HG02642 (cell line): ENCODE measurements at regions not wholly inside any gene's neighbourhood (a gene's known extent, or its start where the extent isn't known, plus 50 kb on each side); places are given as distances from the start of the nearest gene placed in this dataset.

Experiments used
- ATAC-seq: cut with Tn5 transposase; IDR thresholded peaks from one replicate; pipeline ENCODE4 v1.9.1; 2021; ENCODE audit warnings: mild to moderate bottlenecking; ENCODE audit not compliant: unreplicated experiment, poor library complexity

DNA sequence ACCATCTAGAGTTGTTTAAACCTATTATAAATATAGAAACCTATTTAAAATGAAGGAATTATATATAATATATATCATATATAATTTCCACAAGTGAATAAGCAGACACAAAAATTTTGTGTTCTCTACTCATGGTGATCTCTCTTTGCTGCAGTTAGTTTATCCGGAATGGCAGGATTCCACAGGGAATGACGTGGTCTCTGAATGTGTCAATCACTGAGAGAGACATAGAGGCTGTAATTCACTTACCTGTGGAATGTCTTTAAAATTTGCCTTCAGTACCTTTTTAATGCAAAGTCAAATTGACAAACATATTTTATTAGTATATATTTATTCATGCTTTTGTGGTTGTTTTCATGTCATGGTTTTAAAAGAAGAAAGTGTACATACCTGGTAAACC is 669.3 kb downstream of the NLGN4X start:
- ATAC-seq = no peak

DNA sequence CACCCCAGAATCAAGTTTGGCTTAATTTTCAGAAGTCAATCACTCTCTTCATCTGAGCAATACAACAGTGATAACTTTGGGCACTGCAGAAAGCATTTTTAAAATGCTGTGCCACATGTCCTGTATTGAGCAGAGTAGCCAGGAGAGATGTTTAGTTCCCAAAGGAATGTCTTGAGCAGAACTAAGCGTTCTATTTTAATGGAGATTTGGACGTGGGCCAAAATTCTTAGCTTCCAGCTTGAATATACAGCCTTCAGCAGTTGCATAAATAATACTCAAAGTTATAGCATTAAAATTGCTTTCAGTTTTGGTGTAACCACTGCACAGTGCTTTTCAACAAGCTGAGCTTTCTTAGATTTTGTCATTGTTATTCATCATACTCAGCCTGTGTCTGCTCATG is 679.2 kb downstream of the NLGN4X start:
- no peak for ATAC-seq

DNA sequence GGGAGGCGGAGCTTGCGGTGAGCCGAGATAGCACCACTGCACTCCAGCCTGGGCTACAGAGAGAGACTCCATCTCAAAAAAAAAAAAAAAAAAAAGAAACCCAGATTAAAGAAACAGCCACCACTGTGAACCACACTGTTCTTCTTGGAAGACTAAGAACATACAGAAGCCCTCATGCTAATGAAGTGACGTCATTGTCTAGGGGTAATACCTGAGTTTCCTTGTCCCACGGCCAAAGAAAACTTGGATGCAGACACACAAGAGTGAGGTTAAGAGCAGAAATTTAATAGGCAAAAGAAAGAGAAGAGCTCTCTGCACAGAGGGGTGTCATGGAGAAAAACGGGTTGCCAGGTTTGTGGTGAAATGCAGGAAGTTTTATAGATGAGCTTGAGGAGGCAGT is 691.6 kb downstream of the NLGN4X start:
- no peak for ATAC-seq

DNA sequence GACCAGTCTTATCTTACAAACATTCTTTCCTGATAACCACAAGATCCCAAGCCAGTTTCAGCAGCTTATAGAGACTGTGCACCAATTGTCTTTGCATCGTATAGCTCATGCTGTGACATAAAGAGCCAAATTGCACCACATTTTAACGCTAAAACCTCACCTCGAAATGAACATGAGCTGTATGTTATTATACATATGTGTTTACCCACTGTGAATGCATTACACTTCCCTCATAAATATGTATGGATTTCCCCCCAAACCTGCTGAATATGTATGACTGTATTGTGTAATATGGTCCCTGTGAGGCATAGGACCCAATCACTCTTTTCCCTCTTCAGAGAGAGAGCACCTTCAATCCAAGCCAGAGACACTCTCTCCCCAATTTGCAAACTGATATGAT is 692.4 kb downstream of the NLGN4X start:
- ATAC-seq = no peak

DNA sequence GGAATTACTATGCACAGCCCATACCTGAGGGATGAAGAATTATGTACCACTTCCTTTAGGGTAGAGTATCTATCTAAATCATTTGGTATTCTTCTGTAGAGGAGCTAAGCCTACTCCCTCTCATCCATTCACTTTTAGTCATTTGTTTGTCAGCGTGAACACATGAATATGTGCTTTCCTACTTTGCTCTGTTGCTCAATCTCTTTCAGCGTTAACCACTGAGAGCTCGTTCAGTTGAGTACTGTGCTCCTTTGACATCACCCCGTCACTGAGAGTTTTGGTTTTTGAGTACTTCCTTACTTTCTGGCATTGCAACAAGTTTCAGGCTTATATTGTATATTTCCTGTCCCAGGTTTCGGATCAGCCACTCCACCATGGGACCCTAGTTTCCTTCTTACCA is 700.6 kb downstream of the NLGN4X start:
- no peak for ATAC-seq

DNA sequence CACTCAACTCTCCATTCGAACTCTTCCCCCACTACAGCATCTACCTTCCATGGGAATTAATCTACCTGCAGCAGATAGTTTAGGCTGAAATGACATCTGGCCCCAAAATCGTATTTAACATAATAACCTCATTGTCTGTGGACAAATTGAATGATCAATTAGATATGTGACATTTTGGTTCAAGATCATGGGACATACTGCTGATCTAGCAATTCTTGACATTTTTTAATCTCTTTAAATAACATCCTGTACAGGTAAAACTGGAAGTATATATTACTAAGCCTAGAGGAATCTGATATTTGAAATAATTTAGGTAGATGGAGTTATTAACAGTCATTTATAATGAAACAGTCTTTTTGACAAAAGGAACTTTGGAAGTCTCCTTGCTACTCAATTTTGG is 702.5 kb downstream of the NLGN4X start:
- ATAC-seq = no peak

DNA sequence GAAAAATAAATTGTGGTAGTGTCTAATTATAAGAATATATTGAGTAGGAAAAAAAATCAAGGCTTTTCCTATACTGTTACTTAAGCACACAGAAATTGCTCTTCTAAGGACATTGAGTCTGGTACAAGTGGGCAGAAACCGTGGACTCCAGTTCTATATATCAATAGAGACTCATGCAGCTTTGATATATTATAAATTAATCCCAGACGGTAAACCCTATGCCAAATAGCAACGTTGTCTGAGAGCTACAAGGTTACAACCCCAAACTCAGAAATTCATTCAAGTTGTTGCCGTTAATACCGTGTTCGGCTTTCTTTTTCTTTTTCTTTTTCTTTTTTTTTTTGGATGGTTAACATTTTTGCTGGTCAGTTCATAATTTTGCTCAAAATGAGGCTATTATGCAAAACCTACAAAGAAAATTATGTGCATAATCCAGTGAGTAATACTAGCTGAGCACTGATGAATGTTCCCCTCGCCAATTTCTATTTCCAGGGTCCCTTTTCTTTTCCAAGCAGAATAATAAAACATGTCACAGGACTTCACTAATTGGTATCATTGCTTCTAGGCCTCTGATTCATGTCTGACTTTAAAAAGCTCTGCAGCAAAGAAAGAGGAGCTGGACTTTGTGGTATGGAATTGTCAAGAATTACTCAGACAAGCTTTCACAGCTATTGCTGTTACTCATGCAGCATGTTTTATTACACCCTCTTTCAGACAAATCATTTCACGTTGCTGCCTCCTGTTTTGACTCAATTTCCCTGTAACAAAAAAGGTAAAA is 737.7 kb downstream of the NLGN4X start:
- no peak for ATAC-seq

DNA sequence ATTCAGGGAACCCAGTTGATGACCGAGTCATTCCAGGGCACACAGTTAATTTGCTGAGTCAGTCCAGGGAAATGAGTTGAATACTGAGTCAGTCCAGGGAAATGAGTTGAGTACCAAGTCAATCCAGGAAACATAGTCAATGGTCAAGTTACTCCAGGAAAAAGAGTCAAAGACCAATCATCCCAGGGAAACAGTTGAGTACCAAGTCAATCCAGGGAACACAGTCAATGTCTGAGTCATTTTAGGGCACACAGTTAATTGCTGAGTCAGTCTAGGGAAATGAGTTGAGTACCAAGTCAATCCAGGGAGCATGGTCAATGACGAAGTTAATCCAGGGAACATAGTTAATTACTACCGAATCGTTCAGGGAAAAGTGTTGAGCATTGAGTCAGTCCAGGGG is 754.4 kb downstream of the NLGN4X start:
- ATAC-seq = no peak

DNA sequence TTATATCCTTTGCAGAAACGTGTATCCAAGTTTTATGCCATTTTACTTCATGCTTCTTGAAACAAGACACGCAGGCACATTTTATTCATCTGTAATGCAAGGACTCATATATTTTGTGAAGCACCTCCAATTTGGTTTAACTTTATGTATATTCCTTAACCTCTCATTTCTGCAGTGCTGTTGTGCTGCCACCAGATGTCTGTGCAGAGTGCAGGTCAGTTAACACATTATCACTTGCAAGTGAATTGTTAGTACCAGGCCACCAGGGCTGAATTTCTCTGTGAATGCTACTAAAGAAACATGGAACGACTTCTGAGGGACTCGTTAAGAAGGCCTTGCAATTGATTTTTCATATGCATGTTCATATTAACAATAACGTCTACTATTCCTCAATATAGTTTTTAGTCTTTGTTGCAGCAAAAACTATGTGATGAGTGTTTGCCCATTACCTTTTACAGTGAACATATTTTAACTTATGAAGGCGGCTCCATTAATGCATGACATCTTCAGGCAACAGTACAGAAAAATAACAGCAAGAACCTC is 770.3 kb downstream of the NLGN4X start:
- no peak for ATAC-seq

DNA sequence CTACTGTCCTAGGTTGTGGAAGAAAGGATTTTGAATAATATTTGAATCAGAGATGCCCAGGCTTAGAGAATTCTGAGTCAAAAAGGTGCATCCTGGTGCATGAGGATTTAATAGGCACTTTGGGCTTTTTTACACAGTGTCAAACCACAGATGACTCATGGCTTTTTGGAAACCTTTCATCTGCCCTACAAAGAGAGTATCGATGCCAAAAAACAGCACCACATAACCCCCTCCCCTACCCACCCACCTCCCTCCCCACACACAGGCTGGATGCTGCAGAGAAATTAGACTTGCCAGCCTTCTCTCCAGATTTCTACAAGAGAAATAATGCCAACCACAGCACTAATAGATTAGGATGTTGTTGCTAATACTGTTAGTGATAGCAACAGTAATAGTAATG is 779.3 kb downstream of the NLGN4X start:
- ATAC-seq = no peak

DNA sequence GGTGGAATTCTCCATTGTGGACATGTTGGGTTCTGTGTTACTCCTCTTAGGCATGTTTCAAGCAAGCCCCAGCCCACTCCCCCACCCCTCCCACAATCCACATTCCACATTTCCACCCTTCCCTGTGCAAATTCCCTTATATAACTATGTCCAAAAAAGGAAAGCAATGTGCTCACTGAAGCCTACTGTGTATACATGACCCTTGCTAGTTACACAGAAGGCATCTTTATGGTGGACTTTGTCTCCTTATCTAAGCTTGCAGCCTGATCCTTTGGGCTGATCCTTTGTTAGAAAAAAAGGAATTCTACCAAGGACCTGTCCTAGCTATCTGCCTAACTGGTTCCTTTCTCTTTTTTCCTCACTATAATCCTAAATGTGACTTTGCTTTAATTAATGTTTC is 796.8 kb downstream of the NLGN4X start:
- ATAC-seq = no peak

DNA sequence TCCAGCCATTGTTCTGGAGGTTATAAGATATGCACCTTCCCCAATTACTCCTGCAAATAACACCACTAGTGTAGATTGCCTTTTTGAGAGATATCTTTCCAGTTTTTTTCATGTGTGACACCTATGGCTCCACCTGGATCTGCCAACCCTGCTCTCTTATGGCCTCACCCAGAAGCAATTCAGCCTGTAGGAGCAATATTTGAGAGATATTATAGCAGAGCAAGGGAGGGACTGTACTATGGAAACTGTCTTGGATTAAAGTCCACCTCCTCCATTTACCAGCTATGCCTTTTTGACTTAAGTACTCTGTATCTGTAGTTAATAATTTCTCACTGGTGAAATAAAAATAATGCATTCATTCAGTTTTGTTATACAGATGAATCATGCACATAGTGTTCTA is 803.5 kb downstream of the NLGN4X start:
- no peak for ATAC-seq

DNA sequence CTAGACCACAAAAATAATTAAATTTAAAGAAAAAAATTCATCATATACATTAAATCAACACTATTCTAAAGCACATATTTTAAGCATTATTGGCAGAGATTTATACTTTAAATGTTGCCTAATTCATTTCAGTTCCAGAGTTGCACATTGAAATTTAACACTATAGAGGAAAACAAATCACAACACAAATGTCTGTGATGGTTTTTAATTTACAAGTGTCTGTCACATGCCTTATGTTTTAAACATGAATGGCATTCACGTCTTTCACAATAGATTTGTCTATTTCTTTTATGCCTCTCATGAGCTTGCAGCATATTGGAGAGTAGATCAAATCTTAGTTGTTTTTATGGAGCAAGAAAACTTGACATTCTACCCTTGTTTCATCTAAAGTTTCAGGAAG is 811.3 kb downstream of the NLGN4X start:
- ATAC-seq = no peak

DNA sequence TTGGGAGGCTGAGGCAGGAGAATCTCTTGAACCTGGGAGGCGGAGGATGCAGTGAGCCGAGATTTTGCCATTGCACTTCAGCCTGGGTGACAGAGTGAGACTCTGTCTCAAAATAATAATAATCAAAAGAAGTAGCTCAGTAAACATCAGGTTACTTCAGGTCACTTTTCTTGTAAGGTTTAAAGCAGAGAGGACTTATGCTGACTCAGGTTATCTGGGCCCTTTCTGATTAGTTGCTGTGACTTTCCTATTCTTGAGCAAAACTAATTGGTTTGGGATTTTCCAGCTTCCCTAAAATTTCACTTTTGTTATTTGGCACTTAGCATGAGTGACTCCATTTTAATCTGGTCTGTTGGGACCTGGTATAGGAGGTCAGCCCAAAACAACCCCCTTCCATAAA is 812.9 kb downstream of the NLGN4X start:
- no peak for ATAC-seq

DNA sequence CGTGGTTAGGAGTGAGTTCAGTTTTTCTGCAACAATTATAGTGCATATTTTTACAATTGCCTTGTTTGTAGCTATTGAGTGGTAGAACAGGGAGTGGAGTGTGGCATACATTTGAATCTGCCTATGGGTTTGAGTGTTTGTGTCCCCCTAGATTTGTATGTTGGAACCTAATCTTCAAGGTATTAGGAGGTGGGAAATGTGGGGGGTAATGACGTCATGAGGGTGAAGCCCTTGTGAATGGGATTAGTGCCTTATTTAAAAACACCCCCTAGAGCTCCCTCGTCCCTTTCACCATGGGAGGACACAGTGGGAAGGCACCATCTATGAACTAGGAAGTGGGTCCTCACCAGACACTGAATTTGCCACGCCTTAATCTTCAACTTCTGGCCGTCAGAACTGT is 819.6 kb downstream of the NLGN4X start:
- ATAC-seq = no peak

DNA sequence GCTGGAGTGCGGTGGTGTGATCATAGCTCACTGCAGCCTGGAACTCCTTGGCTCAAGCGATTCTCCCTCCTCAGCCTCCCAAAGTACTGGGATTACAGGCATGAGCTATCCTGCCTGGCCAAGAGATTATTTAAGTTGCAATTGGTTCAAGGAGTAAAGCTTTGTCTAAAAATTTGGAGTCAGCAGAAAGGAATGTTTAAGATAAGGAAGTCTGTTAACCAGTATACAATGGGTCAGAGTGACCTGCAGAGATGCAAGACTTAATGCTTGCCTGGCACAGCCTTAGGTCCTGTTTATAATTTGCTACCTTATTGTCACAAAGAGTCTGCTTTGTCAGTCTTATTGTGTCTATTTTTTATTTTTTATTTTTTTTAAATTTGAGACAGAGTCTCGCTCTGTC is 826.2 kb downstream of the NLGN4X start:
- no peak for ATAC-seq

DNA sequence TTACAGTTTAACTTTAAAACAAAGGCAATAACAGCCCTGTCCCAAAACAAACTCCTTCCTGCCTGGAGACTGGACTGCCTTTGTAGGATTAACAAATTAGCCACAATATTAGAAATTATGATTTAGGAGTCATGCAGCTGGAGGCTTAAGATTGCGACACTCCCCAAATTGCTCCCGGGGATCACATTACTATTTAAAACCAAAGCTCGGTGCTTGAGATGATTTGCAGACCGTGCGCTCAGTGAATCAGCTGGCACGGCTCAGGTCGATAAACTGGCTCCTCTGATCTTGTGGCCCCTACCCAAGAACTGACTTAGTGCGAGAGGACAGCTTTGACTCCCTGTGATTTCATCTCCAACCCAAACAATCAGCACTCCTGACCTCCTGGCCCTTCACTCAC is 829.3 kb downstream of the NLGN4X start:
- ATAC-seq = no peak

DNA sequence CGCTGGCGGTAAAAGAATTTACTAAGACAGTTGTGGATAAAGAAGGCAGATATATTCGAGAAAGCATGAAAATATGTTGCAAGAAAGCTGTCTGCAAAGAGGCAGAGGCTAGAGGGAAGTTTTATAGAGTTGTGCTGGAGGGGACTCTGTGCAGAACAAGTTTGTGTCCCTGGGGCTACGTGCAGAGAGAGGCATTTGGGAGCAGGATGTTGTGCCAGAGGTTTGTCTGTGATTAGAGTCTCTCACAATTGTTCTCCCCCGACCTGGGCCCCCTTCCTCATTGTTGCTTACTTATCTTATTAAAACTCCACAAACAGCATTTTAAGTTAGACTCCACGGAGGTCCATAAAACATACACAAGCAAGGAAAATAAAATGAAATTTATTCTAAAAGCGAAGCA is 831.3 kb downstream of the NLGN4X start:
- no peak for ATAC-seq

DNA sequence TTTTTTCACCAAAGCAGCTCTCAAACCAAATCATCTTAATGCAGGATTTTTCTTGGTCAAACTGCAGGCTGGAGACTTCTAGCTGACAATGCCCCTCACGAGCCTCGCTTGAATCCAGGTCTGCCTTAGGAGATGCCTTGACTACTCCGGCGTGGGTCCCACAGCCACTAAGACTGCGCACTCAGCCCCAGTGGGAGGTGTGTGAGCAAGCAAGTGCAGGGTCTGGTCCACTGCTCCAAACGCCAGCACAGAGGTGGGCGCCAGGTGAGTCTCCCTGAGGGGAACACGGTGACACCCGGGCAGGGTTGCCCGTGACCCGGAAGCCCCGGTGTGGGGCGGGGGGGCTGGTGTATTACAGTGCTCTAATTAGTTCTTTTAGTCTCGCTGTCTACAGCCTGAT is 838.3 kb downstream of the NLGN4X start:
- ATAC-seq = no peak

DNA sequence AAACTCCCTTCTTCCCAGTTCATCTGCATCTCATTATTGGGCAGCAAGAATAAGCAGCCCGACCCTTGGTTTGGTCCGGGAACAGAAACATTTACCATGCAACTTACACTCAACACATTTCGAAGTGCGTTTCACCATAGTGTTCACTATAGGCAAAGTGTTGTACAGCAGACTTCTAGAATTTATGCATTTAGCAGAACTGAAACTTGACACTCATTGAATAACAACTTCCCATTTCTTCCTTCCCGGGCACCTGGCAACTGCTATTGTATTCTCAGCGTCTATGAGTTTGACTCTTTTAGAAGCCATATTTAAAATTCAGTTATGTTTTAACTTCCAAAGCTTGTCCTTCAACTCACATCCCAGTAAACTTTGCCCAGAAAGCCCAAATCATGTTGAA is 840.6 kb downstream of the NLGN4X start:
- no peak for ATAC-seq

DNA sequence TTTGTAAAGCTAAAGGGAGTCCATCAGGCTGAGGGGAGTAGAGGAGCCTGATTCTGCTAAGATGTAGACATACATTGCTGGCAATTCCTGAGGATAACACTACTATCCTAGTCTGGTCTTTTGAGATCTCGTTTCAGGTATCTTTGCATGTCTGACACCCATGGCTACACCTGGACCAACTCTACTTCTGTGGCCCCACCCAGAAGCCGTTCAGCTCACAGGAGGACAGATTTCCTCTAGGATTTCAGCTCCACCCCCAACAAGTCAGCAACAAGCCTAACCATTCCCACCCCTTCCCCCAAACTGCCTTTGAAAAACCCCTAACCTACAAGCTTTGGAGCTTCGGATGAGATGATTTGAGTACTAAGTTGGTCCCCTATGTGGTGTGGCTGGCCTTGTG is 848.2 kb downstream of the NLGN4X start:
- no peak for ATAC-seq

DNA sequence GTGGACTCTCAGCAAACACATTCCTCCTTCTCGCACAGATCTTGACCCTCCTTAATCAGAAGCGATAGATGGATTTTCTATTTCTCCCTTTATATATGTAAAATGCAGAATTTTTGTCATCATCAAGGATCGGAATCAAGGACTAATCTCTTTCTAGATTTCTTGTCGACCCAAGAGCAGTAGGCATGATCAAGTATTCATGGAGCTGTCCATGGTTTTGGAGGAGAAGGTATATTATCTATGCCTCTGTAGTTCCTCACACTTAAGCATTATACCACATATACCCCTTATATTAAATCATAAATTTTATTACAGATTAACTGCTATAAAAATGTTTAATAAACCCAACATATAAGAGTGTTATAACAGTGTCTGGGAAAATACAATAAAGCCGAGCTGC is 886.8 kb downstream of the NLGN4X start:
- ATAC-seq = no peak
